ENCODE measurements at regions not wholly inside any gene's neighbourhood (a gene's known extent, or its start where the extent isn't known, plus 50 kb on each side); places are given as distances from the start of the nearest gene placed in this dataset.

DNA sequence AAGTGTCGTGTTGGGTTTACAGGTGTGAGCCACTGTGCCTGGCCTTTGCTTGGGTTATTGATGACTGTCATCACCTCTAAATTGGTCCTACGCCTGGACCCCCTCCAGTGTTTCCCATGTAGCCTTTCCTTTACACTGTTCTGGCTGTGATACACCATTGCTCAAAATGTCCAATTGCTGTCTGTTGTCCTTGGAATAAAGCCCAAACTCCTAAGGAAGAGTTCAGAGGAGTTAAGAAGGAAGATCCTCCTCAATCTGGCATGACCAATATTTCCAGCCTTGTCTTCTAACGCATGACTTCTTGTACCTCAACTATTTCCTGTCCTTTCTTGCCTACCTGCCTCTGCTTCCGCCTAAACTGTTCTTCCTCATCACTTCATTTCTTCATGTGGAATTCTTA is 113.1 kb downstream of the POLR2M start:
- H3K4me3 ChIP-seq (ENCODE audit: low read depth in 1 of 2, low read length in 2 of 2): no peak overlapping the region
- no peaks in the 10 kb centered on the region for H3K9me3 ChIP-seq (ENCODE audit: control insufficient read depth in 1 of 2, low read length in 2 of 2)
- no peaks in the 10 kb centered on the region for H3K36me3 ChIP-seq (ENCODE audit: control insufficient read depth in 1 of 2, insufficient read depth in 2 of 2, low read length in 2 of 2)
- no peak overlapping the region for H3K27ac ChIP-seq (ENCODE audit: low read depth, low read length)
- H3K9ac ChIP-seq (ENCODE audit: low read depth in 1 of 2, low read length in 2 of 2): no peak overlapping the region
- peaks cover 3 to 4% of the 10 kb centered on the region in 2 donors for H3K27me3 ChIP-seq (ENCODE audit: control insufficient read depth in 1 of 2, insufficient read depth in 2 of 2, low read length in 2 of 2)
- H3K4me1 ChIP-seq (ENCODE audit: control insufficient read depth in 1 of 2, insufficient read depth in 2 of 2, low read length in 2 of 2): no peaks in the 10 kb centered on the region

DNA sequence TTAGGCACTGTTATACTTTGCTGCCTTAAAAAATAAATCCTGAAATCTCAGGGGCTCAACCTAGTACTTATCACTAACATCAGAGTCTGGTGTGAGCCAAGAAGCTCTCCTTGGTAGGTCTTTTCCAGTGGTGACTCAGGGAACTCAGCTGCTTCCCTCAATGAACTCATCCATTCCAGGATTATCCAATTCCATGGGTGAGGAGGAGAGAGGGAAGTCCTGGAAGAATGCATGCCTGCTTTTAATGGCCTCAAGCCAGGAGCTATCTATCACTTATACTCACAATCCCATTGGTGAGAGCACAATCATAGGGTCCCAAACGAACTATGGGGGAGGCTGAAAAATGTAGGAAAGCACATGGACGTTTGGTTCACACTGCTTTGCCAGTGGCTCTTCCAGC is 113.6 kb downstream of the POLR2M start:
- Histone ChIP-seq H3K4me3 (ENCODE audit: low read depth in 1 of 2, low read length in 2 of 2) (no peak overlapping the region), H3K9me3 (ENCODE audit: control insufficient read depth in 1 of 2, low read length in 2 of 2) (no peaks in the 10 kb centered on the region), H3K36me3 (ENCODE audit: control insufficient read depth in 1 of 2, insufficient read depth in 2 of 2, low read length in 2 of 2) (no peaks in the 10 kb centered on the region), H3K4me1 (ENCODE audit: control insufficient read depth in 1 of 2, insufficient read depth in 2 of 2, low read length in 2 of 2) (no peaks in the 10 kb centered on the region), H3K27me3 (ENCODE audit: control insufficient read depth in 1 of 2, insufficient read depth in 2 of 2, low read length in 2 of 2) (peaks cover 3 to 4% of the 10 kb centered on the region in 2 donors), H3K9ac (ENCODE audit: low read depth in 1 of 2, low read length in 2 of 2) (no peak overlapping the region), H3K27ac (ENCODE audit: low read depth, low read length) (no peak overlapping the region)

DNA sequence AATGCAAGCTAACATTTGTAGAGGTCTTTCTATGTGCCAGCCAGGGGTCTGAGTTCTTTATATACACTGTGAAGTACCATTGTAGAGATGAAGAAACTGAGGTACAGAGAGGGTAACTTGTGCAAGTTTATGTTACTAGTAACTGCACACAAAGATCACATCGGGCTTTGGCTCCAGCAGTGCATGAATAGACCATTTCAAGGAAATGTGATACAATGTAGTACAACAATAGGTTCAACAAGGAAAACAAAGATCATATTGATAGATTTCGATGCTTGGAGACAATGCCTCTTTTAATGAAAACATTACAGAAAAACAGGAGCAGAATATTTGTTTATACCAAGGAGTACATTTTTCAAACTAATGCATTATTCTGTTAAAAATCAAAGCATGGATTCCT is 115.3 kb downstream of the POLR2M start:
- Histone ChIP-seq H3K9ac (ENCODE audit: low read depth in 1 of 2, low read length in 2 of 2) (no peak overlapping the region), H3K27me3 (ENCODE audit: control insufficient read depth in 1 of 2, insufficient read depth in 2 of 2, low read length in 2 of 2) (peaks cover 3 to 4% of the 10 kb centered on the region in 2 donors), H3K9me3 (ENCODE audit: control insufficient read depth in 1 of 2, low read length in 2 of 2) (no peaks in the 10 kb centered on the region), H3K36me3 (ENCODE audit: control insufficient read depth in 1 of 2, insufficient read depth in 2 of 2, low read length in 2 of 2) (no peaks in the 10 kb centered on the region), H3K4me3 (ENCODE audit: low read depth in 1 of 2, low read length in 2 of 2) (no peak overlapping the region), H3K4me1 (ENCODE audit: control insufficient read depth in 1 of 2, insufficient read depth in 2 of 2, low read length in 2 of 2) (no peaks in the 10 kb centered on the region), H3K27ac (ENCODE audit: low read depth, low read length) (no peak overlapping the region)

DNA sequence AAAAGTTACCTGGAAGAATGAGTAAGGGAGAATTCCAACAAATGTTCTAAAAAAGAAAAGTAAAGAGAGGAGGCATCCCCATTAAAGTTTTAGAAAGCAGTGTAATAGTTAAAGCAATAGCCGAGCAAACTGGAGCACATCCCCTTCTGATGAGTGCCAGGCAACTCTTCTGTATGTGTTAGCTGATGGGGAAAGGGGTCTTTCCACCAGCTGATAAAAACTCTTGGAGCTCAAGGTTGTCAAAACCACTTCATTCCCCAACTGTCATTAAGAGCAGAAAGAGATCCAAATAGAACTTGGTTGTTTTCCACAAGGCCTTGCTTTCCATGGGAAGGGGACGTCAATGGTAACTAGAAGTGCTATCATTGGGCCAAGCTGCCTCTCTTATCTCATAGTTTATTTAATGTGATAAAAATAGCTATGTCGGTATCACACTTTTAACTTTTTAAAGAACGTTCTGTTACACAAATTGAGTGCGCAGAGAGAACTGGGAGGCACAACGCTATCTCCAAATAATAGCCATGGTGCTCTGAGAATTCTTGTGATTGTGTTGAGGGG is 116.9 kb downstream of the POLR2M start:
- H3K4me1 ChIP-seq (ENCODE audit: control insufficient read depth in 1 of 2, insufficient read depth in 2 of 2, low read length in 2 of 2): no peaks in the 10 kb centered on the region
- H3K36me3 ChIP-seq (ENCODE audit: control insufficient read depth in 1 of 2, insufficient read depth in 2 of 2, low read length in 2 of 2): no peaks in the 10 kb centered on the region
- H3K27ac ChIP-seq (ENCODE audit: low read depth, low read length): no peak overlapping the region
- H3K9ac ChIP-seq (ENCODE audit: low read depth in 1 of 2, low read length in 2 of 2): no peak overlapping the region
- H3K4me3 ChIP-seq (ENCODE audit: low read depth in 1 of 2, low read length in 2 of 2): no peak overlapping the region
- H3K9me3 ChIP-seq (ENCODE audit: control insufficient read depth in 1 of 2, low read length in 2 of 2): no peaks in the 10 kb centered on the region
- H3K27me3 ChIP-seq (ENCODE audit: control insufficient read depth in 1 of 2, insufficient read depth in 2 of 2, low read length in 2 of 2): peaks cover 0 to 3% of the 10 kb centered on the region in 2 donors

DNA sequence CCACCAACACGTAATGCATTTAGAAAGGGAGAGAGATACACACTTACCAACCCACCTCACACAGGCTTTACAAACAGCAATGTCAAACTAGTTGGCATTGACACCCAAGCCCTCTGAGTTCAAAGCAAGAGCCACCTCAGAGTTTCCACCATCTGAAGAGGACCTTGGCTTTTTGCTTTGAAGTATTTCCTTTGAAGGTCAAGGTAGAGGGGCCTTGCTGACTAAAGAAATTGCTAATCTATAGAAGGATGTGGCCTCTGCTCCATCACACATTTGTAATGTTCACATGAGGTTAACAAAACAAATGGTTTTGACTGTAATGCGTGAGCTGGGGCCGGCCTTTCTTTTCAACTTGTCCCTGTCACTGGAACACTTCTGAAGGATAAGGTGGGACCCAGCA is 117.7 kb downstream of the POLR2M start:
- Histone ChIP-seq H3K9ac (ENCODE audit: low read depth in 1 of 2, low read length in 2 of 2) (no peak overlapping the region), H3K27ac (ENCODE audit: low read depth, low read length) (no peak overlapping the region), H3K36me3 (ENCODE audit: control insufficient read depth in 1 of 2, insufficient read depth in 2 of 2, low read length in 2 of 2) (no peaks in the 10 kb centered on the region), H3K4me3 (ENCODE audit: low read depth in 1 of 2, low read length in 2 of 2) (no peak overlapping the region), H3K27me3 (ENCODE audit: control insufficient read depth in 1 of 2, insufficient read depth in 2 of 2, low read length in 2 of 2) (peaks cover 0 to 3% of the 10 kb centered on the region in 2 donors), H3K9me3 (ENCODE audit: control insufficient read depth in 1 of 2, low read length in 2 of 2) (no peaks in the 10 kb centered on the region), H3K4me1 (ENCODE audit: control insufficient read depth in 1 of 2, insufficient read depth in 2 of 2, low read length in 2 of 2) (no peaks in the 10 kb centered on the region)

DNA sequence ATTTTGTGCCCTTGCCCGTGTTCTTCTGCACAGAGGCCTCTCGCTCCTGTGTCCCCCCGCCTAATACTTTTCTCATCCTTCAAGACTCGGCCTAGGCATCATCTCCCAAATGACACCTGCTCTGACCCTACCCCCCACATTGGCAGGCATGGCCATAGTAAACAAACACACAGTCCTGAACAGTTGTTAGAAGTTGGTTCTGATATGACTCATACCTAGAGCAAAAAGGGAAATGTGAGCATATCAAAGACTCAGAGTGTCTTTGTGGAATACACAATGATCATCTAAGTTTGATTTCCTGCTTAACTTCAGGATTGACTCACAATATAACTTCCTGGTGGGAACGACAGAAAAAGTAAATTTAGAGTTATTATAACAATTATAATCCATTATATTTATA is 120.5 kb downstream of the POLR2M start:
- no peak overlapping the region for H3K27ac ChIP-seq (ENCODE audit: low read depth, low read length)
- H3K36me3 ChIP-seq (ENCODE audit: control insufficient read depth in 1 of 2, insufficient read depth in 2 of 2, low read length in 2 of 2): no peaks in the 10 kb centered on the region
- H3K9ac ChIP-seq (ENCODE audit: low read depth in 1 of 2, low read length in 2 of 2): no peak overlapping the region
- H3K4me1 ChIP-seq (ENCODE audit: control insufficient read depth in 1 of 2, insufficient read depth in 2 of 2, low read length in 2 of 2): no peaks in the 10 kb centered on the region
- H3K4me3 ChIP-seq (ENCODE audit: low read depth in 1 of 2, low read length in 2 of 2): no peak overlapping the region
- H3K27me3 ChIP-seq (ENCODE audit: control insufficient read depth in 1 of 2, insufficient read depth in 2 of 2, low read length in 2 of 2): peaks cover 0 to 7% of the 10 kb centered on the region in 2 donors
- no peaks in the 10 kb centered on the region for H3K9me3 ChIP-seq (ENCODE audit: control insufficient read depth in 1 of 2, low read length in 2 of 2)

DNA sequence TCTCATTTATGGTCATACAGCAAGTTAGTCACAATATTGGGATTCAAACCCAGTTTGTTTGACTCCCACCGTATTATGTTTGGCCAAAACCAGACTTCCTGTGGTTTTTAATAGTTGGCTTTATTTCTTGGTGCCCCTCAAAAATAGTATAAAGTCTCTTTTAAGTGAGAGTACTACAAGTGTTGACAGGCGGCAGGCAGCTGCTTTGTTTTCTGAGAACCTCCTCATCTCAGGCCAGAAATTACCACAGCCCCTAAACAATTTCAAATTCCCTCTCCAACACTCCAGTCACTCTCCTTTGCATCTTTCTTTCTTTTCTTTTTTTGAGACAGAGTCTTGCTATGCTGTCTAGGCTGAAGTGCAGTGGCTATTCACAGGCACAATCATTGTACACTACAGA is 121.5 kb downstream of the POLR2M start:
- no peak overlapping the region for H3K9ac ChIP-seq (ENCODE audit: low read depth in 1 of 2, low read length in 2 of 2)
- H3K4me1 ChIP-seq (ENCODE audit: control insufficient read depth in 1 of 2, insufficient read depth in 2 of 2, low read length in 2 of 2): no peaks in the 10 kb centered on the region
- peaks cover 0 to 7% of the 10 kb centered on the region in 2 donors for H3K27me3 ChIP-seq (ENCODE audit: control insufficient read depth in 1 of 2, insufficient read depth in 2 of 2, low read length in 2 of 2)
- H3K4me3 ChIP-seq (ENCODE audit: low read depth in 1 of 2, low read length in 2 of 2): no peak overlapping the region
- H3K36me3 ChIP-seq (ENCODE audit: control insufficient read depth in 1 of 2, insufficient read depth in 2 of 2, low read length in 2 of 2): no peaks in the 10 kb centered on the region
- H3K9me3 ChIP-seq (ENCODE audit: control insufficient read depth in 1 of 2, low read length in 2 of 2): no peaks in the 10 kb centered on the region
- no peak overlapping the region for H3K27ac ChIP-seq (ENCODE audit: low read depth, low read length)

DNA sequence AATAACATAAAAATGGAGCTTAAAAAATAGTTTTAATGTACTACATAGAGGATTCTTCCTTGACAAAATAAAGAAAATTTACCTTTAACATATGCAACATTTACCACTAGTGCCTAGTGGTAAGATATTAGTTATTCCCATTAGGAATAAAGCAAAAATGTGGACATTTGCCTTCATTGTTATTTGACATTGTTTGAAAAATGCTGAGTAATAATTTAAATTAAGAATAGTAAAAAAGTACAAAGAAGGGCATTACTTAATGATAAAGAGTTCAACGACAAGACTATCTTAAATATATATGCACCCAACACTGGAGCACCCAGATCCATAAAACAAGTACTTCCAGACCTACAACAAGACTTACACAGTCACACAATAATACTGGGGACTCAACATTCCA is 125.7 kb downstream of the POLR2M start:
- Histone ChIP-seq H3K4me3 (ENCODE audit: low read depth in 1 of 2, low read length in 2 of 2) (no peak overlapping the region), H3K9me3 (ENCODE audit: control insufficient read depth in 1 of 2, low read length in 2 of 2) (no peaks in the 10 kb centered on the region), H3K4me1 (ENCODE audit: control insufficient read depth in 1 of 2, insufficient read depth in 2 of 2, low read length in 2 of 2) (no peaks in the 10 kb centered on the region), H3K27me3 (ENCODE audit: control insufficient read depth in 1 of 2, insufficient read depth in 2 of 2, low read length in 2 of 2) (peaks cover 2 to 5% of the 10 kb centered on the region in 2 donors), H3K36me3 (ENCODE audit: control insufficient read depth in 1 of 2, insufficient read depth in 2 of 2, low read length in 2 of 2) (no peaks in the 10 kb centered on the region), H3K27ac (ENCODE audit: low read depth, low read length) (no peak overlapping the region), H3K9ac (ENCODE audit: low read depth in 1 of 2, low read length in 2 of 2) (no peak overlapping the region)

DNA sequence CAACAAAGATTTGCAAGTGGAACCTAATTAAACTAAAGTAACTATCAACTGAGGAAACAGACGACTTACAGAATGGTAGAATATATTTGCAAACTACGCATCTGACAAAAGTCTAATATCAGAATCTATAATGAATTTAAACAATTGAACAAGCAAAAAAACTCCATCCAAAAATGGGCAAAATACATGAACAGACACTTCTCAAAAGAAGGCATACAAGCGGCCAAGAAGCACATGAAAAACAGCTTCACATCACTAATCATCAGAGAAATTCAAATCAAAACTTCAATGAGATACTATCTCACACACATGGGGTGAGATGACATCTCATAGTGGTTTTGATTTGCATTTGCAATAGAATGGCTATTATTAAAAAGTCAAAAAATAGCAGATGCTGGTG is 128.6 kb downstream of the POLR2M start:
- H3K9me3 ChIP-seq (ENCODE audit: control insufficient read depth in 1 of 2, low read length in 2 of 2): no peaks in the 10 kb centered on the region
- H3K27ac ChIP-seq (ENCODE audit: low read depth, low read length): no peak overlapping the region
- H3K4me1 ChIP-seq (ENCODE audit: control insufficient read depth in 1 of 2, insufficient read depth in 2 of 2, low read length in 2 of 2): no peaks in the 10 kb centered on the region
- H3K9ac ChIP-seq (ENCODE audit: low read depth in 1 of 2, low read length in 2 of 2): no peak overlapping the region
- H3K36me3 ChIP-seq (ENCODE audit: control insufficient read depth in 1 of 2, insufficient read depth in 2 of 2, low read length in 2 of 2): no peaks in the 10 kb centered on the region
- peaks cover 2 to 5% of the 10 kb centered on the region in 2 donors for H3K27me3 ChIP-seq (ENCODE audit: control insufficient read depth in 1 of 2, insufficient read depth in 2 of 2, low read length in 2 of 2)
- H3K4me3 ChIP-seq (ENCODE audit: low read depth in 1 of 2, low read length in 2 of 2): no peak overlapping the region

DNA sequence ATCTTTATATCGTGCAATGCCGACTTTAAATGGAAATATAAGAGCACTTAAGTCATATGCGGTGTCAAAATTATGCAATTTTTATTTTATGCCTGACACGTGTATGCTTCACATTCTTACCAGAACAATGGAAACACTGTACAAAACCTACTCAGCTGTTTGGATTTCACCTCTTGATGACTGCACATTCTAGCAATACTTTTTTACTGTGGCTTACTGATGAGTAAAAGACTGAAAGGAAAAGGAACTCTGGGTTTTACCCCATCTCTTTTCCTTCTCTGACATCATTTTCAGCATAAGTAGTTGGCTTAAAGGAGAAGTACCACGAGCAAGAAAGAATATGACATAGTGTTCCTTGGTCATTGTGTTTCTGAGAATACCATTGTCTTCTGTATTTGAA is 142.8 kb downstream of the POLR2M start:
- Histone ChIP-seq H3K4me1 (ENCODE audit: control insufficient read depth in 1 of 2, insufficient read depth in 2 of 2, low read length in 2 of 2) (no peaks in the 10 kb centered on the region), H3K27ac (ENCODE audit: low read depth, low read length) (no peak overlapping the region), H3K9me3 (ENCODE audit: control insufficient read depth in 1 of 2, low read length in 2 of 2) (no peaks in the 10 kb centered on the region), H3K27me3 (ENCODE audit: control insufficient read depth in 1 of 2, insufficient read depth in 2 of 2, low read length in 2 of 2) (peaks cover 2 to 8% of the 10 kb centered on the region in 2 donors), H3K9ac (ENCODE audit: low read depth in 1 of 2, low read length in 2 of 2) (no peak overlapping the region), H3K4me3 (ENCODE audit: low read depth in 1 of 2, low read length in 2 of 2) (no peak overlapping the region), H3K36me3 (ENCODE audit: control insufficient read depth in 1 of 2, insufficient read depth in 2 of 2, low read length in 2 of 2) (no peaks in the 10 kb centered on the region)

DNA sequence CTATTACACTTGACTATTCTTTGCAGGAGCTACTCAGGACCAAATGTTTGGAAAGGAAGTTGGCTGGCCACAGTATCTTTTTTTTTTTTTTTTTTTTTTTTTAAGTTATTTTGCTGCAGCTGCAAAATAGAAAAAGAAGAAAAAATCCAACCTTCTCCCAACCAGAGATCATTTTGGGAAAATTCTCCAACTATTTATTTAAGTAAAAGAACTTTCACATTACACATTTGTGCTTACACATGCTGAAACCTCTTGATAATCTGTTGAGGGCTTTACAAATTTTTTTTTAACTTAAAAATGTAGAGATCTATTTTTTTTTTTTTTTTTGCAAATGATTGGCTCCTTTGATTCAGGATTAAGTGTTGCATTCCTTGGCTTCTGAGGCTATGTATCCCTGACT is 148.0 kb downstream of the POLR2M start:
- Histone ChIP-seq H3K36me3 (ENCODE audit: control insufficient read depth in 1 of 2, insufficient read depth in 2 of 2, low read length in 2 of 2) (no peaks in the 10 kb centered on the region), H3K9ac (ENCODE audit: low read depth in 1 of 2, low read length in 2 of 2) (no peak overlapping the region), H3K9me3 (ENCODE audit: control insufficient read depth in 1 of 2, low read length in 2 of 2) (no peaks in the 10 kb centered on the region), H3K4me1 (ENCODE audit: control insufficient read depth in 1 of 2, insufficient read depth in 2 of 2, low read length in 2 of 2) (no peaks in the 10 kb centered on the region), H3K27me3 (ENCODE audit: control insufficient read depth in 1 of 2, insufficient read depth in 2 of 2, low read length in 2 of 2) (peaks cover 0 to 2% of the 10 kb centered on the region in 2 donors), H3K4me3 (ENCODE audit: low read depth in 1 of 2, low read length in 2 of 2) (no peak overlapping the region), H3K27ac (ENCODE audit: low read depth, low read length) (no peak overlapping the region)

Data from duodenal mucosa (tissue), 2 donors.